Common myeloid progenitor, CD34-positive (primary cell): ENCODE measurements at regions not wholly inside any gene's neighbourhood (a gene's known extent, or its start where the extent isn't known, plus 50 kb on each side); places are given as distances from the start of the nearest gene placed in this dataset.

Experiments used
- CTCF ChIA-PET: fragments of 350-600 bp; sonication (Branson Sonifier 250); formaldehyde crosslinking; loops from one replicate; lab custom pipeline; 2021; ENCODE audit warnings: antibody characterized with exemption; lab: Charles Lee
- POLR2A ChIA-PET: fragments of 350-600 bp; sonication (Branson Sonifier 250); formaldehyde crosslinking; loops from one replicate; lab custom pipeline; 2021; ENCODE audit warnings: antibody characterized with exemption; lab: Charles Lee
- DNase-seq, 3 donors: peaks; one replicate each; pipeline versions ENCODE4 v3.0.0 to v3.0.0-alpha.2; 2013
- H3K27ac ChIP-seq, 2 experiments: 1 replicate in 1 of 2; 2 replicates in 1 of 2; pipeline ENCODE4 v1.7.0; 2013; ENCODE audit warnings: inconsistent platforms in 2 of 2, low read length in 2 of 2, mild to moderate bottlenecking in 2 of 2, low read depth in 1 of 2, moderate library complexity in 1 of 2; ENCODE audit not compliant: severe bottlenecking in 2 of 2, insufficient read depth in 1 of 2, poor library complexity in 1 of 2
- H3K27me3 ChIP-seq, 5 experiments: replicated peaks in 2 of 5; 1 replicate in 3 of 5; 2 replicates in 2 of 5; pipeline versions ENCODE4 v1.6.1 to v1.7.0; 2013; ENCODE audit warnings: low read length in 4 of 5, mild to moderate bottlenecking in 2 of 5, moderate library complexity in 2 of 5, inconsistent platforms in 1 of 5; ENCODE audit not compliant: insufficient read depth in 5 of 5, control insufficient read depth in 4 of 5
- H3K36me3 ChIP-seq, 4 experiments: 1 replicate in 2 of 4; 2 replicates in 2 of 4; pipeline versions ENCODE4 v1.6.1 to v1.7.0; 2013; ENCODE audit warnings: low read length in 3 of 4, control low read depth in 1 of 4, mild to moderate bottlenecking in 1 of 4; ENCODE audit not compliant: control insufficient read depth in 4 of 4, insufficient read depth in 4 of 4
- H3K4me1 ChIP-seq, 4 experiments: 1 replicate in 3 of 4; 2 replicates in 1 of 4; pipeline versions ENCODE4 v1.6.1 to v1.7.1; 2013; ENCODE audit warnings: low read length in 3 of 4, mild to moderate bottlenecking in 3 of 4, control low read depth in 1 of 4, inconsistent platforms in 1 of 4, moderate library complexity in 1 of 4; ENCODE audit not compliant: control insufficient read depth in 4 of 4, insufficient read depth in 4 of 4; ENCODE audit errors: control extremely low read depth in 1 of 4
- H3K4me3 ChIP-seq, 7 experiments: 1 replicate in 4 of 7; 2 replicates in 3 of 7; pipeline versions ENCODE4 v1.5.1 to v1.7.0; 2013; ENCODE audit warnings: mild to moderate bottlenecking in 7 of 7, low read length in 6 of 7, moderate library complexity in 6 of 7, inconsistent platforms in 2 of 7, low read depth in 2 of 7, control low read depth in 1 of 7; ENCODE audit not compliant: insufficient read depth in 4 of 7, control insufficient read depth in 1 of 7; ENCODE audit errors: extremely low read depth in 1 of 7
- H3K9me3 ChIP-seq, 5 experiments: 1 replicate in 4 of 5; 2 replicates in 1 of 5; pipeline versions ENCODE4 v1.6.1 to v1.7.1; 2013; ENCODE audit warnings: low read length in 4 of 5, mild to moderate bottlenecking in 2 of 5, inconsistent platforms in 1 of 5, low read depth in 1 of 5, moderate library complexity in 1 of 5; ENCODE audit not compliant: control insufficient read depth in 4 of 5, insufficient read depth in 2 of 5; ENCODE audit errors: control extremely low read depth in 1 of 5
- WGBS: methylation state at CpG from one replicate; pipeline ENCODE4 v1.1.5; 2013; ENCODE audit not compliant: insufficient coverage; 5-methylcytosine and 5-hydroxymethylcytosine counted together

- no peak overlapping the region for H3K27ac ChIP-seq
- H3K27me3 ChIP-seq, result peaks cover 0 to 5% (median 2%) of the 10 kb centered on the region in 5 experiments
- WGBS, result 96% methylated on average over 8 of the region's 8 CpGs
- H3K36me3 ChIP-seq, result no peaks in the 10 kb centered on the region
- CTCF ChIA-PET, result interaction anchor here (0.6 kb wide), 1 partner anchor 630 kb away, joined by 3 read pairs; no protein-coding TSS in a partner anchor
- POLR2A ChIA-PET, result interaction anchor here (0.6 kb wide), 1 partner anchor 31 kb away, joined by 3 read pairs; no protein-coding TSS in a partner anchor
- DNase-seq, result no peak
- H3K9me3 ChIP-seq, result no peaks in the 10 kb centered on the region
- no peaks in the 10 kb centered on the region for H3K4me1 ChIP-seq
- no peak overlapping the region for H3K4me3 ChIP-seq
Observed at GRCh38 chr10:44316922-44317215, 68.0 kb downstream of the CXCL12 start.

- H3K4me3 ChIP-seq, result no peak overlapping the region
- peak; percentile 19 to 49 (median 19) for DNase-seq
- peaks cover 0 to 3% (median 2%) of the 10 kb centered on the region in 4 experiments for H3K4me1 ChIP-seq
- CTCF ChIA-PET, result interaction anchor here (1.1 kb wide), 2 partner anchors 10 to 626 kb away, joined by 3 read pairs; no protein-coding TSS in a partner anchor
- peaks cover 0 to 10% (median 6%) of the 10 kb centered on the region in 5 experiments for H3K27me3 ChIP-seq
- no peak overlapping the region for H3K27ac ChIP-seq
- H3K9me3 ChIP-seq, result no peaks in the 10 kb centered on the region
- POLR2A ChIA-PET, result interaction anchor here (0.6 kb wide), 1 partner anchor 85 kb away, joined by 3 read pairs; no protein-coding TSS in a partner anchor
- WGBS, result 68% methylated on average over 5 of the region's 8 CpGs
- H3K36me3 ChIP-seq, result no peaks in the 10 kb centered on the region
Observed at GRCh38 chr10:44316187-44316921, 68.5 kb downstream of the CXCL12 start.

GRCh38 chr10:44314802-44315460 is 70.0 kb downstream of the CXCL12 start:
- ChIA-PET POLR2A (interaction anchor here (0.7 kb wide), 1 partner anchor 71 kb away, joined by 3 read pairs; no protein-coding TSS in a partner anchor), CTCF (interaction anchor here (1.1 to 1.6 kb wide), 3 partner anchors 8 to 643 kb away, joined by 3 read pairs; no protein-coding TSS in a partner anchor)

DNA sequence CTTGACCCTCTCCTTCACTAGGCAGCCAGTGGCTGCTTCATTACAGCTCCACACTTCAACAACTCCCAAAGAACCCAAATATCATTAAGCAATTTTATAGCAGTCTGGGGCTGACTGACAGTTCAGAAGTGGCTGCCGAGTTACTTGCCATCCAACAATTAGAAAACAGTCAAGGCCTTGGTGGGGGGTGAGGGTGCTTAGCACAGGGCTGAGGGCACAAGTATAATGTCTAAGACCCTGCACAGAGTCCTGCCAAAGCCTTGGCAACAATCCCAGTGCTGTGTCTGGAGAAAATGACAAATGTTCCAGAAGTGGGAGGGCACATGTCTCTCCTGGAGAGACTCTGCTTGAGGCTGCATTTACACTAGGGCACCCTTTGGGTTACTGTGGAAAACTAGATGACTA is 71.1 kb downstream of the CXCL12 start:
- Histone ChIP-seq H3K27me3 (peaks cover 0 to 10% (median 6%) of the 10 kb centered on the region in 5 experiments), H3K4me3 (no peak overlapping the region), H3K4me1 (peaks cover 0 to 12% (median 10%) of the 10 kb centered on the region in 4 experiments), H3K36me3 (no peaks in the 10 kb centered on the region), H3K9me3 (no peaks in the 10 kb centered on the region), H3K27ac (no peak overlapping the region)
- POLR2A ChIA-PET, result no interaction called here
- no peak for DNase-seq
- 100% methylated on average over 1 of the region's 1 CpG for WGBS
- CTCF ChIA-PET, result interaction anchor here (1.6 kb wide), 1 partner anchor 642 kb away, joined by 3 read pairs; no protein-coding TSS in a partner anchor

More at GRCh38 chr10:44314802-44315460, 70.0 kb downstream of the CXCL12 start:
- Histone ChIP-seq H3K27ac (no peak overlapping the region), H3K36me3 (no peaks in the 10 kb centered on the region), H3K27me3 (peaks cover 0 to 10% (median 6%) of the 10 kb centered on the region in 5 experiments), H3K9me3 (no peaks in the 10 kb centered on the region), H3K4me3 (no peak overlapping the region), H3K4me1 (peaks cover 0 to 12% (median 10%) of the 10 kb centered on the region in 4 experiments)
- WGBS, result 95% methylated on average over 5 of the region's 6 CpGs
- DNase-seq, result no peak

- H3K9me3 ChIP-seq, result no peaks in the 10 kb centered on the region
- no peak for DNase-seq
- POLR2A ChIA-PET, result no interaction called here
- H3K4me1 ChIP-seq, result peaks cover 0 to 12% (median 10%) of the 10 kb centered on the region in 4 experiments
- peaks cover 0 to 10% (median 6%) of the 10 kb centered on the region in 5 experiments for H3K27me3 ChIP-seq
- CTCF ChIA-PET, result interaction anchor here (0.9 to 2.5 kb wide), 5 partner anchors 11 to 642 kb away, joined by 3 to 6 read pairs (median 3); no protein-coding TSS in a partner anchor
- H3K27ac ChIP-seq, result no peak overlapping the region
- no peak overlapping the region for H3K4me3 ChIP-seq
- 86% methylated on average over 3 of the region's 3 CpGs for WGBS
- H3K36me3 ChIP-seq, result no peaks in the 10 kb centered on the region
Observed at GRCh38 chr10:44312401-44312800, 72.5 kb downstream of the CXCL12 start.

DNA sequence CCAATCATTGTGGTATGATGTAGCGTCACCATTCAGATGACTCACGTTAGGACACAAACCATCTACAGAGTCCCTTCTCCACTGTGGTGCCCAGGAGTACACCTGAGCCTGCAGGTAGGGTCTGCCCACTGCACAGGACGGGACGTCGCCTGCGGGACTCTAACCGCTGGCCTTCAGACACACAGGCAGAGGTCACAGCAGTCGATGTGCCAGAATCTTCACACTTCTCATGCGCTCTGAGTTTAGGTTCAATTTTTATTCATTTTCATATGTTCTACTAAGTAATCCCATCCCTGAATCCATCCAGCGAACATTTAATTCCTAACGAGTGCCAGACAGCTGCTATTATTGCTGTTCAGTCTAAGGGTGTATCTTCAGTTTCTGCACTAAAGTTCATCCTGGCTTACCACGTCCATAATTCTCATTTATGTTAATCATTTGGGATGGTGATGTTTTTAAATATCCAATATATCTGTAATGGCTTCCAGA is 73.3 kb downstream of the CXCL12 start:
- 79% methylated on average over 8 of the region's 12 CpGs for WGBS
- CTCF ChIA-PET, result interaction anchor here (0.9 to 2.5 kb wide), 10 partner anchors 10 to 641 kb away, joined by 3 to 8 read pairs (median 5); no protein-coding TSS in a partner anchor
- no peaks in the 10 kb centered on the region for H3K36me3 ChIP-seq
- POLR2A ChIA-PET, result interaction anchor here (0.6 kb wide), 1 partner anchor 36 kb away, joined by 3 read pairs; no protein-coding TSS in a partner anchor
- DNase-seq, result no peak
- no peak overlapping the region for H3K27ac ChIP-seq
- no peaks in the 10 kb centered on the region for H3K9me3 ChIP-seq
- peaks cover 0 to 10% (median 6%) of the 10 kb centered on the region in 5 experiments for H3K27me3 ChIP-seq
- peaks cover 0 to 12% (median 10%) of the 10 kb centered on the region in 4 experiments for H3K4me1 ChIP-seq
- H3K4me3 ChIP-seq, result no peak overlapping the region
